Progenitor cell of endocrine pancreas (in vitro differentiated cells): ENCODE measurements at regions not wholly inside any gene's neighbourhood (a gene's known extent, or its start where the extent isn't known, plus 50 kb on each side); places are given as distances from the start of the nearest gene placed in this dataset.

Experiments used
- DNase-seq: peaks from one replicate; pipeline ENCODE4 v3.0.0; 2021; ENCODE audit warnings: low spot score; ENCODE audit not compliant: unreplicated experiment
- H3K27ac Mint-ChIP-seq: 2 replicates; pipeline ENCODE4 v1.8.0; 2021; ENCODE audit warnings: mild to moderate bottlenecking, moderate library complexity, mixed read lengths
- H3K27me3 Mint-ChIP-seq: 2 replicates; pipeline ENCODE4 v1.8.0; 2021; ENCODE audit warnings: mixed read lengths
- H3K36me3 Mint-ChIP-seq: 2 replicates; pipeline ENCODE4 v1.8.0; 2022; ENCODE audit warnings: mixed read lengths; ENCODE audit not compliant: insufficient read depth
- H3K4me1 Mint-ChIP-seq: 2 replicates; pipeline ENCODE4 v1.8.0; 2021; ENCODE audit warnings: low read depth, mixed read lengths
- H3K4me3 Mint-ChIP-seq: 2 replicates; pipeline ENCODE4 v1.8.0; 2021; ENCODE audit warnings: low read depth, mild to moderate bottlenecking, moderate library complexity, mixed read lengths
- H3K9me3 Mint-ChIP-seq: 2 replicates; pipeline ENCODE4 v1.8.0; 2021; ENCODE audit warnings: low read depth, mixed read lengths
- TF ChIP-seq, protein P1 (sequence below): fragments of 200-600 bp; sonication (generic); IDR thresholded peaks from one replicate; pipeline ENCODE4 v1.5.0; 2021; ENCODE audit warnings: antibody characterized with exemption, mild to moderate bottlenecking; ENCODE audit not compliant: unreplicated experiment

DNA sequence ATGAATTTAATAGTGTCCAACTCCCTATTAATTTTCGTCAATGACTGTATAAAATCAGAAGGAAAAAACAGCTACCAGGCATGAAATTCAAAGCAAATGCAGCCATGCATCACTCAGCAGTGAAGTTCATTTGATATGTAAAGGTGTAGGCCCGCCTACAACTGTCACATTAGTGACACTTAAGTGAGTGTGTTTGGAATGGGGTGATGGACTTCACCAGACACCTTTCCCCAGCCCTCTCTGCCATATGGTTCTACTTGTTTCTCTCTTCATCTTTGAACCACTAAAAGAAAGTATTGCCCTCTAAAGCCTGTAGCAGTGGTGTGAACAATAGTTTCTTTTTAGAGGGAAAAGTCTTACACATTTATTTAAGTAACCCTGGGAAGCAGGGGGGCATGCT lies 124.0 kb downstream of the SIPA1L2 start:
- Mint-ChIP-seq H3K27ac (no peak overlapping the region), H3K27me3 (no peaks in the 10 kb centered on the region), H3K4me3 (no peak overlapping the region), H3K4me1 (peaks cover 18% of the 10 kb centered on the region), H3K9me3 (no peaks in the 10 kb centered on the region), H3K36me3 (peaks cover 1% of the 10 kb centered on the region)
- TF ChIP-seq, protein P1, sequence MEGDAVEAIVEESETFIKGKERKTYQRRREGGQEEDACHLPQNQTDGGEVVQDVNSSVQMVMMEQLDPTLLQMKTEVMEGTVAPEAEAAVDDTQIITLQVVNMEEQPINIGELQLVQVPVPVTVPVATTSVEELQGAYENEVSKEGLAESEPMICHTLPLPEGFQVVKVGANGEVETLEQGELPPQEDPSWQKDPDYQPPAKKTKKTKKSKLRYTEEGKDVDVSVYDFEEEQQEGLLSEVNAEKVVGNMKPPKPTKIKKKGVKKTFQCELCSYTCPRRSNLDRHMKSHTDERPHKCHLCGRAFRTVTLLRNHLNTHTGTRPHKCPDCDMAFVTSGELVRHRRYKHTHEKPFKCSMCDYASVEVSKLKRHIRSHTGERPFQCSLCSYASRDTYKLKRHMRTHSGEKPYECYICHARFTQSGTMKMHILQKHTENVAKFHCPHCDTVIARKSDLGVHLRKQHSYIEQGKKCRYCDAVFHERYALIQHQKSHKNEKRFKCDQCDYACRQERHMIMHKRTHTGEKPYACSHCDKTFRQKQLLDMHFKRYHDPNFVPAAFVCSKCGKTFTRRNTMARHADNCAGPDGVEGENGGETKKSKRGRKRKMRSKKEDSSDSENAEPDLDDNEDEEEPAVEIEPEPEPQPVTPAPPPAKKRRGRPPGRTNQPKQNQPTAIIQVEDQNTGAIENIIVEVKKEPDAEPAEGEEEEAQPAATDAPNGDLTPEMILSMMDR = no peak
- no peak for DNase-seq

DNA sequence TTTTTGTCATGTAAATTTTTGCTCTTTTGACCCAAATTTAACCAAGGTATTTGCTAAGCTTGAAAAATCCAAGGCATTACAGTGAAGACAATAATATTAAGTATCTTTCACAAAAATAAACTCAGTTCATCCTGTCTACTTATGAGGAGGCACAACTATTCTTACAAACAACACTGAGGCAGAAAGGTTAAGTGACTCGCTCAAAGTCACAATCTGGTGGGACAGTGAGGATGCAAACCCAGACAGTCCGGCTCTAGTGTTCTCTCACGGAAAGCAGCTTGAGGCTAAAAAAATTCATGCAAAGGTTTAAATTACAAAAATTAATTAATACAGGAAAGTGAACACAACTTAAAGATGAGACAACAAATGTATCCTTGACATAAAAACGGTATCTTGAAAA lies 125.3 kb downstream of the SIPA1L2 start:
- no peak for DNase-seq
- Mint-ChIP-seq H3K27ac (no peak overlapping the region), H3K4me1 (peaks cover 16% of the 10 kb centered on the region), H3K4me3 (no peak overlapping the region), H3K36me3 (no peaks in the 10 kb centered on the region), H3K9me3 (no peaks in the 10 kb centered on the region), H3K27me3 (no peaks in the 10 kb centered on the region)
- TF ChIP-seq, protein P1 = no peak

DNA sequence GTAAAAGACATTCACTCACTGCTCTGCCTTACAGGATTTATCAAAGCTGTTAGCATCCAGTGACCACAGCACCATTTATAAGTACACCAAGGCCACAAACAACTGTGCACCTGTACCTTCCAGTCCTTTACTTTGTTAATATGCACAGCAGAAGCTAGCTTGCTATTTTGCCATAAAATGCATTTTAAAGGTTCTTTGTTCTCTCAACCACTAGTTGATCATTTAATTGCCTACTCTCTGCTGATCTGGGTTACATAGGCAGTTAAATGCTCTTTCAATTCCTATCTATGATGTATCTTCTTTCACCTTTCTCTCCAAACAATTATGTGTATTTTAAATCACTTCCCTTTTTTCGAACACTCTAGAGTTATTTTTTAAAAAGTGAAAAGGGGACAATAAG lies 126.4 kb downstream of the SIPA1L2 start:
- H3K36me3 Mint-ChIP-seq = no peaks in the 10 kb centered on the region
- H3K4me1 Mint-ChIP-seq = peaks cover 18% of the 10 kb centered on the region
- H3K4me3 Mint-ChIP-seq = no peak overlapping the region
- H3K27ac Mint-ChIP-seq = no peak overlapping the region
- H3K9me3 Mint-ChIP-seq = no peaks in the 10 kb centered on the region
- TF ChIP-seq, protein P1 = no peak
- H3K27me3 Mint-ChIP-seq = no peaks in the 10 kb centered on the region
- no peak for DNase-seq

DNA sequence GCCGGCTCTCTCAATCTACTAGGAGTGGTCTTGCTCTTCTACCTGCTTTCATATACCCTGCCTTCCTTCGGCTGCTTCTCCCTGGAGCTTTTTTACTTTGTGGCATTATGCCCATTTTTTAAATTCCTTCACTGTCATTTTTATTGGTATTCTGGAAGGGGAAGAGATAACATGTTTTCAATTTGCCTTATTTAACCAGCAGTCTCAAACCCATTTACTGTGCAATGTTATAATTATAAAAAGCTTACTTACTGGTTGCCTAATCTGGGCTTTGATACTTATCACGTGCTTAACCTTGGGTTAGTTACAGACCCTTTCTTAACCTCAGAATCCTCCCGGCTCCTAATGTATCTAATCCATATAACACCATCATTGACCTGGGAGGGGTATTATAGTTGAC lies 128.1 kb downstream of the SIPA1L2 start:
- no peak for DNase-seq
- Mint-ChIP-seq H3K36me3 (peaks cover 6% of the 10 kb centered on the region), H3K27ac (no peak overlapping the region), H3K9me3 (no peaks in the 10 kb centered on the region), H3K4me3 (no peak overlapping the region), H3K4me1 (peaks cover 10% of the 10 kb centered on the region), H3K27me3 (no peaks in the 10 kb centered on the region)
- TF ChIP-seq, protein P1 = no peak

DNA sequence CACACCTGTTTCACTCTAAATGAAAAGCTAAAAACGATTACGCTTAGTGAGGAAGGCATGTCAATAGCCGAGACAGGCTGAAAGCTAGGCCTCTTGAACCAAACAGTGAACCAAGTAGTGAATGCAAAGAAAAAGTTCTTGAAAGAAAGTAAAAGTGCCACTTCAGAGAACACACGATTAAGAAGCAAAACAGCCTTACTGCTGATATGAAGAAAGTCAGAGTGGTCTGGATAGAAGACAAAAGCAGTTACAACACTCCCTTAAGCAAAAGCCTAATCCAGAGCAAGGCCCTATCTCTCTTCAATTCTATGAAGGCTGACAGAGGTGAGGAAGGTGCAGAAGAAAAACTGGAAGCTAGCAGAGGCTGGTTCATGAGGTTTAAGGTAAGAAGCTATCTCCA lies 130.7 kb downstream of the SIPA1L2 start:
- no peak overlapping the region for H3K4me3 Mint-ChIP-seq
- H3K27ac Mint-ChIP-seq = no peak overlapping the region
- DNase-seq = no peak
- peaks cover 6% of the 10 kb centered on the region for H3K36me3 Mint-ChIP-seq
- no peaks in the 10 kb centered on the region for H3K9me3 Mint-ChIP-seq
- peaks cover 10% of the 10 kb centered on the region for H3K4me1 Mint-ChIP-seq
- H3K27me3 Mint-ChIP-seq = no peaks in the 10 kb centered on the region
- TF ChIP-seq, protein P1 = no peak
